ENCODE measurements at regions not wholly inside any gene's neighbourhood (a gene's known extent, or its start where the extent isn't known, plus 50 kb on each side); places are given as distances from the start of the nearest gene placed in this dataset.
"Not testable (repeated sequence)": the region's sequence is repeated elsewhere in the genome, so short reads cannot be mapped to it uniquely, and the experiment has no call there.

- DNase-seq, result no peak
Observed at GRCh38 chr4:126396121-126396520, 1081.4 kb downstream of the FAT4 start.

DNA sequence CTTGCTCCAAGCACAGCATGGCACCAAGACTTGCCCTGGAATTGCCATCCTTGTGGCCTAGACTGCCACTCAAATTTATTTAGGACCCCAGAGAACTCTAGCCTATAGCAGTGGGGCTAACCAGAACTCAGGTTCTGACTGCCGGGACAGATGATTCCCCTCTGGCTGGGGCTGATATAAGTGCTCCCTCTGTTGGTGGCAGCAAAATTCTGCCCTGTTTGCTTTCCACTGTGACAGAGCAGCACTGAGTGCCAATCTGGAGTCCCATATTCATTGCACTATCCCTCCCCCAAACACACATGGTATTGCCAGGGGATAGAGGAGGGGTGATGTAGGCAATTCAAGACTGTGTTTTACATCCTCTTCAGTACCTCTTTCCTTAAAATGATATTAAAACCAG, 1081.9 kb downstream of the FAT4 start:
- DNase-seq, result no peak

DNA sequence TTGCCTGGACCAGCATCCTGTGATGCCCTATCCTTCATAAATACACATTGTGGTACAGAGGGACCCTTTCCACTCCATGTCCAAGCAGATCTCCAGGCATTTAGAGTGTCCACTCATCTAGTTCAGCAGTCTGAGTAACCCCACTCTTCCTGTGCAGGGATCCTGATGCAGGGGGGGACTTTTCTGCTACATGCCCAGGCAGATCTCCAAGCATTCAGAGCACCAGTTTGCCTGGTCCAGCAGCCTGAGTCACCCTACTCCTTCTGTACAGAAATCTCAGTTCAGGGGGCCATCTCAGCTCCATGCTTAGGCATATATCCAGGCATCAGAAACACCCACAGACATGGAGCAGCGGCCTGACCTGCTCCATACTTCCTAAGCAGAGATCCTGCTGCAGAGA, 1089.8 kb downstream of the FAT4 start:
- DNase-seq, result no peak

GRCh38 chr4:126405369-126405982, 1090.7 kb downstream of the FAT4 start:
- no peak for DNase-seq

DNA sequence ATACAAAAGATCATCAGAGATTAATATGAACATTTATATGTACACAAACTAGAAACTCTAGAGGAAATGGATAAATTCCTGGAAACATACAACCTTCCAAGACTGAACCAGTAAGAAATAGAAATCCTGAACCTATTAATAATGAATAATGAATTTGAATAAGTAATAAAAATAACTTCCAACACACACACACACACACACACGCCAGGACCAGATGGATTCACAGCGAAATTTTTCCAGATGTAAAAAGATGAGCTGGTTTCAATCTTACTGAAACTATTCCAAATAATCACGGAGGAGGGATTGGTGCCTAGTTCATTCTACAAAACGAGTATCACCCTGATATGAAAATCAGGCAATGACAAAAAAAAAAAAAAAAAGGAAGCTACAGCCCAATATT, 1095.0 kb downstream of the FAT4 start:
- DNase-seq, result no peak

GRCh38 chr4:126411047-126411446, 1096.3 kb downstream of the FAT4 start:
- DNase-seq, result no peak

DNA sequence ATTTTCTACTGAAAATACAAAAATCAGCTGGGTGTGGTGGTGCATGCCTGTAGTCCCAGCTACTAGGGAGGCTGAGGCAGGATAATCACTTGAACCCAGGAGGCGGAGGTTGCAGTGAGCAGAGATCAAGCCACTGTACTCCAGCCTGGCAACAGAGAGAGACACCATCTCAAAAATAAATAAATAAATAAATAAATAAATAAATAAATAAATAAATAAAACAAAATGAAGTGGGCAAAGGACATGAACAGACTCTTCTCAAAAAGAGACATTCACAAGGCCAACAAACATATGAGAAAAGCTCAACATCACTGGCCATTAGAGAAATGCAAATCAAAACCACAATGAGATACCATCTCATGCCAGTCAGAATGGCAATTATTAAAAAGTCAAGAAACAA, 1097.6 kb downstream of the FAT4 start:
- DNase-seq, result not testable (repeated sequence)

DNA sequence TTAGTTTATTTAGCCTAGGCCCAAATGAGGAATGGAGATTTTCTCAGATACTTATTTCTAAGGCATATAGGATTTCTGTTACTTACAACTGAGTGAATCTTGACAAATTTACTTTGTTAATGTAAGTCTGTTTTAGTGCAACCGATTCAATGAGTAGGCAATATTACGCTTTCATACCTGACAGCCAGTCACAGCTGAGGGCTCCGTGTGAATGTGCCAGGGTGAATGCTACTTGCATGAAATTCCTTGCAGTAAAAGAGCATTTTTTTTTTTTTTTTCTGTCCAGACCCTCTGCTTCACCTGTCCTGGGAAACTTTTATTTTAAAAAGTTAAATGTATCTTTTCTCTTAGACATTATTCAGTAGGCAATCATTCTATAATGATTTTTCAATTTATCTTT, 1100.0 kb downstream of the FAT4 start:
- DNase-seq, result no peak

DNA sequence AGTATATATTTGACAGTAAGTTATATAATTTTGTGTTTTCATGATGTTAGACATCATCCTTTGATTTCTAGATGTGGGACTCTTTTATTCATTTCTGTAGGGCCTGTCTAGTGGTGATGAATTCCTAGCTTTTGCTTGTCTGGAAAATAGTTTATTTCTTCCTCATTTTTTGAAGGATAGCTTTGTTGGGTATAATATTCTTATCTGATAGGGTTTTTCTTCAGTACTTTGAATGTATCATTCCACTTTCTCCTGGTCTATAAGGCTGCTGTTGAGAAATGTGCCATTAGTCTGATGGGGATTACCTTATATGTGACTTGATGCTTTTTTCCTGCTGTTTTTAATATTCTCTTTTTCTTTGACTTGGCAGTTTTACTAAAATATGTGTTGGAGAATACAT, 1104.5 kb downstream of the FAT4 start:
- no peak for DNase-seq

GRCh38 chr4:126427853-126428252, 1113.1 kb downstream of the FAT4 start:
- DNase-seq, result no peak

- no peak for DNase-seq
Observed at GRCh38 chr4:126431049-126431448, 1116.3 kb downstream of the FAT4 start.

GRCh38 chr4:126435491-126435890, 1120.7 kb downstream of the FAT4 start:
- no peak for DNase-seq

- DNase-seq, result no peak
Observed at GRCh38 chr4:126440297-126440696, 1125.5 kb downstream of the FAT4 start.

DNA sequence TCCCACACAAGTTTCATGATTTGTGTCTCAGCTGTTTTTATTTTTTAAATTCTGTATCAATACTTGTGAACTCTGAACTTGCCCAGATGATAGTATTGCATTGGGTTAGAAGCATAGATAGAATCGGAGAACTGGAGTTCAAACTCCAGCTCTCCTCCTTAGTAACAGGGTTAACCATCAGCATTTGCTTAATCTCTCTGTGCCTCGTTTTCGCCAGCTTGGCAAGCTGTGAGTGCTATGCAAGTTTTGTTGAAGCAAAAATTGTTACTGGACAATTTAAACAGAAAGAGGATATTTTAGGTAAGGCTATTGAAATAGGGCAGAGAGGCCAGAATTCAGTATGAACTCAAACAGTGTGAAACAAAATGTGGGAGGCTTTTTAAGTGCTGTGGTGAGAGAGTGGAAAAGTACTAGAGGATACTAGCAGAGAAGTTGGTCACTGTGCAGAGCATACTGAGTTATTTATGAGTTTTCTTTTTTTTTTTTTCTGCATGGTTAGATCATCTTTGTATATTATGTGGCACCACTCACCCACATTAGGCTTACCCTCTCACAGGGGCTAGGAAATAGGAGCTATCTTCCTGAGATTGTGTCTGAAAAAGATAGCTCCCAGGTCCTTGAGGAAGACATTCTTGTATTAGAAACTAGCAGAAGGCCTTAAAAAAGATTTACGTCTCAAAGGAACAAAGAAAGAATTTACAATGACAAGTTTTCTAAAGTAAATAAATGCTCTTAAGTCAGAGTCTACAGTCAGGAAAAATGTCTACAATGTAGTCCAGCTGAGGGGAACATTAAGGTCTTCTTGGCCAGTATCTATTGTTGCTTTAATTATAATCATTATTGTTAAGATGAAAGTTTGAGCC, 1126.6 kb downstream of the FAT4 start:
- DNase-seq, result no peak

GRCh38 chr4:126445596-126445995, 1130.8 kb downstream of the FAT4 start:
- no peak for DNase-seq

- no peak for DNase-seq
Observed at GRCh38 chr4:126446917-126447316, 1132.2 kb downstream of the FAT4 start.

DNA sequence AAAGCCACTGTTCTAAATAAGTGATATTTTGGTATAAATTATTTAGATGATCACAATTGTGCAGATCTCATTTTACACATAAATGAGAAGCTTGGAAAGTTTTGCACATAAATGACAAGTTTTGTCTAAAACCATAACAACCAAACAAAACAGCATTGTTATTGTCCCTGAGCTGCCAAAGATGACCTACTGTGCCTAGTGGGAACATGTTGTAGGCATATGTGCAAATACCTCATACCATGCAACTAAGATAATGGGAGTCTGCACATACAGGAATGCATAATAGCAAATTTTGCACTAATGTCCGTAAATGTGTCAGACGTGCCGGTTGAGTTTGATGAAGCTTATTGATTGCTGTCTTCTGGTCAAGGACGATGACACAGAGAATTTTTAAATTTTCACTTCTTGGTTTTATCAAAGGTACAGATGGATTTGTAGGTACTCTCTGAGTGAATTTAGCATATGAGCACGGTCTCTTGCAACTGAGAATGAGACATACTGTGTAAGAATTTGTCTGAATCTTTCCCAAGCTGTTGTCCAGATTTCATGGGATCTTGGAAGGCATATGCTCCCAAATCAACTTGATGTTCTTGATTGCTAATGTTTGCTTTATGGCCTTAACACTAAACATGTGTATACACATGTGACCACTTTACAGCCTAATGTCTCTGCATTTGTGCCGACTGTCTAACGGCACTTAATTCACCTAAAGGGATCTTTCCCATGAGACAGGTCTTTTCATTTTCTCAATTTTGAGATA, 1133.5 kb downstream of the FAT4 start:
- no peak for DNase-seq

DNA sequence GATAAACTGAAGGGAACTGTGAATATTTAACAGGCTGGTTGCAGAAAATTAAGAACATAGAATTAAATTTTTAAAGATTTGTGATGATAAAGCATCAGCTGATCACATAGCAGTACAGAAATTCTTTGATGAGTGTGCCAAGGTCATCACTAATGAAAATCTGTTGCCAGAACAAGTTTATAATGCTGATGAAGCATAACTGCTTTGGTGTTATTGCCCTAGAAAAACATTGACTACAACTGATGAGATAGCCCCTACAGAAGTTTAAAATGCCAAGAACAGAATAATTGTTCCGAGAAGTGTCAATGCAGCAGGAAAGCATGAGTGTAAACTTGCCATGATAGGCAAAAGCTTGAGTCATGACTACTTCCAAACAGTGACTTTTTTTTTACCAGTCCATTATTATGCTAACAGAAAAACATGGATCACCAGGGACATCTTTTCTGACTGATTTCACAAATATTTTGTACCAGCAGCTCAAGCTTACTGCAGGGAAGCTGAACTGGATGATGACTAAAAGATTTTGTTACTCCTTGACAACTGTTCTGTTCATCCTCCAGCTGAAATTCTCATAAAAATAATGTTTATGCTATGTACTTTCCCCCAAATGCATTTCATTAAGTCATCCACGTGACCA, 1136.6 kb downstream of the FAT4 start:
- no peak for DNase-seq

DNA sequence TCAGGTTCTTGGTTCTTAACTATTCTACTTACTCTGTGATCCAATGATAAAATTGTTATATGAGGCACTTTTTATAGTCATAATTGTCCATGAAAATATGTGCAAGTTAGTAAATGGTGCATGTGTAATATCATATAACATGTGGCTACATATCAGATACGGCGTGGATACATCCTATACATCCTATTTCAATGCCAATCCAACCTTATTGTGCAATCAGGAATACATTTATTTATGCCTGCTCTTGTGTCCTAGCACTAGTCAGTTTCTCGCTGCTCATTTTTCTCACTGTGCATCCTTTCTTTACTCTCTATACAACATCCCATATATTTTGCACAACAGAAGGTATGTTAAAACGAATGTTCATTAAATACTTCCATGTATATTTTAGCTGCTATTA, 1141.1 kb downstream of the FAT4 start:
- no peak for DNase-seq

DNA sequence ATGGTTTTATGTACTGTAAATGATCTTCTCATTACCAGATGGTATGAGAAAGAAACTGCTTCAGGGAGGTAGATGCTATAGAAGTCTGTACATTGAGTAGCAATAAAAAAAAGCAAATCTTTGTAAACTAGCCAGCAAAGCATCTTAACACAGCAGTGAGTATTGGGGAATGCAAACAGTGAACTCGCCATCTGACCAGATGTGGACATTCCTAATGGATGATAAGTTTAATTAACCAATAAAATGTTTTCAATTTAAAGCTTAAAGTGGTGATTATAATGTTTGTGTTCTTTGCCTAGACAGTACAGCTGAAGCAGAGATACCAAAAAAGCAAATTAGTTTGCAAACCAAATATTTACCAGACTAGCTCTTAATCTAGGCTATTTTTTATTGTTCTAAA, 1144.2 kb downstream of the FAT4 start:
- no peak for DNase-seq

GRCh38 chr4:126465341-126465740, 1150.6 kb downstream of the FAT4 start:
- DNase-seq, result no peak

GRCh38 chr4:126466848-126467247, 1152.1 kb downstream of the FAT4 start:
- no peak for DNase-seq

GRCh38 chr4:126468144-126468543, 1153.4 kb downstream of the FAT4 start:
- no peak for DNase-seq

Data from NCI-H1048 (cell line).